Stimulated activated CD4-positive, alpha-beta T cell treated with anti-CD3 and anti-CD28 coated beads, Interleukin-2, amount 100 ng/mL, for 48 hours (primary cell): ENCODE measurements at regions not wholly inside any gene's neighbourhood (a gene's known extent, or its start where the extent isn't known, plus 50 kb on each side); places are given as distances from the start of the nearest gene placed in this dataset.

Experiments used
- DNase-seq, 2 donors: peaks; one replicate each; pipeline ENCODE4 v3.0.0-alpha.2; 2020

- no peak for DNase-seq
Measured at GRCh38 chr1:48052923-48053291, 55.7 kb upstream of the TRABD2B start.

- no peak for DNase-seq
Measured at GRCh38 chr1:48051466-48052126, 54.4 kb upstream of the TRABD2B start.

- DNase-seq, result no peak
Measured at GRCh38 chr1:48049823-48050535, 52.8 kb upstream of the TRABD2B start.

GRCh38 chr1:48048980-48049379 lies 51.8 kb upstream of the TRABD2B start:
- DNase-seq, result no peak

DNA sequence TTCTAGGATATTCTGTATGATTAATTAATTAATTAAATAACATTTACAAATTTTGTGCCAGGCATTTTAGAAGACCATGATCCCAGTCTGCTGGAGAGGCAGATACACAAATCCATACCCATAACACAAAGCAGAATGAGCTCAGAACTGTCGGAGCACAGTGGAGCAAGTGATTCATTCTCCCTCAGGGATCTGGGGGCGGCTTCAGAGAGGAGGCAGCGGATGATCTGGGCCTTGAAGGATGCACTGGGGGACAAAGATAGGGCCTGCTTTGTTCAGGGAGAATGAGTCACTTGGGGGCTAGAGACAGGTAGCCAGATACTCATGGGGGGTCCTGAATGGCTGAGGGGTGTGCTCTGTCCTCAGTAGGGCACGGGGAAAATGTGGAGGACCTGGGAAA lies 50.9 kb upstream of the TRABD2B start:
- no peak for DNase-seq

- DNase-seq, result no peak
Measured at GRCh38 chr1:48047116-48047515, 49.9 kb upstream of the TRABD2B start.
